Skeletal muscle satellite cell (primary cell): ENCODE measurements at regions not wholly inside any gene's neighbourhood (a gene's known extent, or its start where the extent isn't known, plus 50 kb on each side); places are given as distances from the start of the nearest gene placed in this dataset.
"Not testable (repeated sequence)": the region's sequence is repeated elsewhere in the genome, so short reads cannot be mapped to it uniquely, and the experiment has no call there.

Experiments used
- H3K27me3 ChIP-seq: 2 replicates; pipeline ENCODE4 v1.7.0; 2013; ENCODE audit warnings: low read length; ENCODE audit not compliant: control insufficient read depth, insufficient read depth
- H3K36me3 ChIP-seq: 2 replicates; pipeline ENCODE4 v1.7.0; 2013; ENCODE audit warnings: mild to moderate bottlenecking, control low read depth, low read length; ENCODE audit not compliant: insufficient read depth
- H3K4me1 ChIP-seq: 2 replicates; pipeline ENCODE4 v1.7.0; 2013; ENCODE audit warnings: low read length; ENCODE audit not compliant: control insufficient read depth, insufficient read depth
- H3K4me2 ChIP-seq: 2 replicates; pipeline ENCODE4 v1.7.0; 2013; ENCODE audit warnings: mild to moderate bottlenecking, low read length
- H3K4me3 ChIP-seq: 2 replicates; pipeline ENCODE4 v1.7.0; 2013; ENCODE audit warnings: low read length
- H3K9ac ChIP-seq: 2 replicates; pipeline ENCODE4 v1.7.0; 2013; ENCODE audit warnings: mild to moderate bottlenecking, low read depth, low read length, moderate library complexity
- H3K9me3 ChIP-seq: replicated peaks from 2 replicates; pipeline ENCODE4 v1.7.0; 2013; ENCODE audit warnings: mild to moderate bottlenecking, control low read depth, low read length

- no peaks in the 10 kb centered on the region for H3K9me3 ChIP-seq
- peaks cover 4% of the 10 kb centered on the region for H3K27me3 ChIP-seq
- H3K36me3 ChIP-seq = no peaks in the 10 kb centered on the region
- H3K4me3 ChIP-seq = no peak overlapping the region
- H3K4me2 ChIP-seq = no peak overlapping the region
- H3K4me1 ChIP-seq = peaks cover 12% of the 10 kb centered on the region
- no peak overlapping the region for H3K9ac ChIP-seq
Observed at GRCh38 chr6:6825193-6825784, 236.8 kb downstream of the LY86 start.

- Histone ChIP-seq H3K9ac (no peak overlapping the region), H3K36me3 (no peaks in the 10 kb centered on the region), H3K9me3 (no peaks in the 10 kb centered on the region), H3K4me3 (no peak overlapping the region), H3K27me3 (peaks cover 4% of the 10 kb centered on the region), H3K4me2 (peak overlapping the region; percentile 71), H3K4me1 (peaks cover 12% of the 10 kb centered on the region)
Observed at GRCh38 chr6:6826095-6826901, 237.8 kb downstream of the LY86 start.

GRCh38 chr6:6826961-6827360 lies 238.4 kb downstream of the LY86 start:
- no peaks in the 10 kb centered on the region for H3K36me3 ChIP-seq
- no peak overlapping the region for H3K9ac ChIP-seq
- peaks cover 8% of the 10 kb centered on the region for H3K27me3 ChIP-seq
- no peaks in the 10 kb centered on the region for H3K9me3 ChIP-seq
- peaks cover 12% of the 10 kb centered on the region for H3K4me1 ChIP-seq
- no peak overlapping the region for H3K4me3 ChIP-seq
- no peak overlapping the region for H3K4me2 ChIP-seq

- H3K4me2 ChIP-seq = no peak overlapping the region
- peaks cover 4% of the 10 kb centered on the region for H3K27me3 ChIP-seq
- no peaks in the 10 kb centered on the region for H3K9me3 ChIP-seq
- no peaks in the 10 kb centered on the region for H3K36me3 ChIP-seq
- no peak overlapping the region for H3K4me3 ChIP-seq
- H3K4me1 ChIP-seq = peaks cover 12% of the 10 kb centered on the region
- no peak overlapping the region for H3K9ac ChIP-seq
Observed at GRCh38 chr6:6829872-6830685, 241.6 kb downstream of the LY86 start.

GRCh38 chr6:6830686-6831063 lies 242.2 kb downstream of the LY86 start:
- peaks cover 11% of the 10 kb centered on the region for H3K4me1 ChIP-seq
- H3K36me3 ChIP-seq, H3K27me3 ChIP-seq, H3K9ac ChIP-seq, H3K4me3 ChIP-seq, H3K9me3 ChIP-seq, H3K4me2 ChIP-seq: not testable (repeated sequence)

- H3K9ac ChIP-seq = no peak overlapping the region
- H3K9me3 ChIP-seq = no peaks in the 10 kb centered on the region
- H3K4me1 ChIP-seq = no peaks in the 10 kb centered on the region
- H3K36me3 ChIP-seq = no peaks in the 10 kb centered on the region
- peaks cover 8% of the 10 kb centered on the region for H3K27me3 ChIP-seq
- H3K4me3 ChIP-seq = no peak overlapping the region
- H3K4me2 ChIP-seq = no peak overlapping the region
Observed at GRCh38 chr6:6832439-6832838, 243.9 kb downstream of the LY86 start.

- no peak overlapping the region for H3K4me2 ChIP-seq
- no peak overlapping the region for H3K4me3 ChIP-seq
- no peaks in the 10 kb centered on the region for H3K9me3 ChIP-seq
- H3K9ac ChIP-seq = no peak overlapping the region
- H3K36me3 ChIP-seq = no peaks in the 10 kb centered on the region
- H3K27me3 ChIP-seq = peaks cover 11% of the 10 kb centered on the region
- no peaks in the 10 kb centered on the region for H3K4me1 ChIP-seq
Observed at GRCh38 chr6:6834356-6835222, 246.1 kb downstream of the LY86 start.

- peaks cover 11% of the 10 kb centered on the region for H3K27me3 ChIP-seq
- no peak overlapping the region for H3K4me3 ChIP-seq
- no peaks in the 10 kb centered on the region for H3K4me1 ChIP-seq
- no peaks in the 10 kb centered on the region for H3K36me3 ChIP-seq
- no peak overlapping the region for H3K9ac ChIP-seq
- H3K9me3 ChIP-seq = no peaks in the 10 kb centered on the region
- H3K4me2 ChIP-seq = no peak overlapping the region
Observed at GRCh38 chr6:6835223-6835503, 246.6 kb downstream of the LY86 start.

- no peak overlapping the region for H3K4me2 ChIP-seq
- no peak overlapping the region for H3K9ac ChIP-seq
- H3K4me1 ChIP-seq = no peaks in the 10 kb centered on the region
- no peaks in the 10 kb centered on the region for H3K36me3 ChIP-seq
- peaks cover 13% of the 10 kb centered on the region for H3K27me3 ChIP-seq
- H3K4me3 ChIP-seq = no peak overlapping the region
- no peaks in the 10 kb centered on the region for H3K9me3 ChIP-seq
Observed at GRCh38 chr6:6836609-6837406, 248.3 kb downstream of the LY86 start.

- no peaks in the 10 kb centered on the region for H3K36me3 ChIP-seq
- no peak overlapping the region for H3K4me2 ChIP-seq
- H3K4me3 ChIP-seq = no peak overlapping the region
- no peaks in the 10 kb centered on the region for H3K4me1 ChIP-seq
- no peaks in the 10 kb centered on the region for H3K9me3 ChIP-seq
- no peak overlapping the region for H3K9ac ChIP-seq
- peaks cover 14% of the 10 kb centered on the region for H3K27me3 ChIP-seq
Observed at GRCh38 chr6:6837541-6838080, 249.1 kb downstream of the LY86 start.
